ENCODE measurements at regions not wholly inside any gene's neighbourhood (a gene's known extent, or its start where the extent isn't known, plus 50 kb on each side); places are given as distances from the start of the nearest gene placed in this dataset.
"Not testable (repeated sequence)": the region's sequence is repeated elsewhere in the genome, so short reads cannot be mapped to it uniquely, and the experiment has no call there.

DNA sequence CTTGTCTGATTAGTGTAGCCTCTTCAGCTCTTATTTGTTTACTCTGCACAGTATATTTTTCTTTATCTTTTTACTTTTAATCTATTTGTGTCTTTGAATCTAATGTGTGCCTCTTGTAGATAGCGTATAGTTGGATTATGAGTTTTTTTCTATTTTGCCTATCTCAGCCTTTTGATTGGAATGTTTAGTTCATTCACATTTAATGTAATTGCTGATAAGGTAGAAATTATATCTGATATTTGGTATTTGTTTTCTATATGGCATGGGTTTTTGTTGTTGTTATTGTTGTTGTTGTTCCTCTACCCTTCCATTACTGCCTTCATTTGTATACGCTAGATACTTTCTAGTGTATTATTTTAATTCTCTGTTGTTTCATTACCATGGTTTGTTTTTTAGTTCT, 131.7 kb upstream of the GRIK3 start:
- no peak for DNase-seq

DNA sequence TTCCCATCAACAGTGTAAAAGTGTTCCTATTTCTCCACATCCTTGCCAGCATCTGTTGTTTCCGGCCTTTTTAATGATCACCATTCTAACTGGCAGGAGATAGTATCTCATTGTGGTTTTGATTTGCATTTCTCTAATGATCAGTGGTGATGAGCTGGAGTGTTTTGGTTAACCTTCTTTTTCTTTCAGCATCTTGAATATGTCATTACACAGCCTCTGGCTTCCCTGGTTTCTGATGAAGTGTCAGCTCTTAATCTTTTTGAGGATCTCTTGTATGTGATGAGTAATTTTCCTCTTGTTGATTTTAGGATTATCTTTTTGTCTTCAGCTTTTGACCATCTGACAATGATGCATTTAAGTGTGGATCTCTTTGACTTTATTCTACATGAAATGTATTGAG, 133.2 kb upstream of the GRIK3 start:
- no peak for DNase-seq

- no peak for DNase-seq
Measured at GRCh38 chr1:37169241-37169640, 134.9 kb upstream of the GRIK3 start.

GRCh38 chr1:37169743-37170275, 135.5 kb upstream of the GRIK3 start:
- DNase-seq = no peak

DNA sequence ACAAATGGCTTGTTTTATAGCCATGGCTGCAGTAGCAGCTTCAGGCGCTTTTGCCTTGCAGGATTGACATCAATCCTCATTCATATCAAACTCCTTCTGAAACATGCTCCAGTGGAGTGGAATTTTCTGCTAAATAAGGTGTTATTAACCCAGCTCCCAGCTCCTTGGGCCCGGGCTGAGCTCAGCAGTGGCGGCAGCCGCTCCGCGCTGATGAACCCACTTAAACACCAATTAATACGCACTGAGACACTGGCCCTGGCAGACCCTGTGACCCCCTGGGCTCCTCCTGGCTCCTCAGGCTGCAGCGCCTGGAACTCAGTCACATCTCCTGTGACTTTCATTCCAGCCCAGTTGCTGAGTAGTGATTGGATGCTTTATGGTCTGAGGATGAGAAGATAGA, 137.4 kb upstream of the GRIK3 start:
- no peak for DNase-seq

DNA sequence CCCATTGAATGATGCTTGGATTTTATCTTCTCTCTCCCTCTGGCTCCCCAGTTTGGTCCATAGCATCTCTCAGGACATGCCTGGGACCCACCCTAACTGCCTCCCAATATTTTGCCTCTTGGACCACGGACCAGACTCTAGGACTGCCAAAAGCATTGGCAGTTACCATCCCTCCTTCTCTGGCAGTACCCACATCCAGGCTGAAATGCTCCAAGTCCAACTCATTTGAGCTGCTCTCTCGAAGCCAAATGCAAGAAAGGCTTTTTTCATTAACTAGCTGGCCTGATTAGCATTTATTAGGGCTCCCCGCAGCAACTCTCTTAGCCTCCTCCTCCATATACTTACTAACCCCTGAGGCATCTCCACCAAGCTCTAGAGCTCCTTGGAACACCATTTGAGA, 140.0 kb upstream of the GRIK3 start:
- no peak for DNase-seq

DNA sequence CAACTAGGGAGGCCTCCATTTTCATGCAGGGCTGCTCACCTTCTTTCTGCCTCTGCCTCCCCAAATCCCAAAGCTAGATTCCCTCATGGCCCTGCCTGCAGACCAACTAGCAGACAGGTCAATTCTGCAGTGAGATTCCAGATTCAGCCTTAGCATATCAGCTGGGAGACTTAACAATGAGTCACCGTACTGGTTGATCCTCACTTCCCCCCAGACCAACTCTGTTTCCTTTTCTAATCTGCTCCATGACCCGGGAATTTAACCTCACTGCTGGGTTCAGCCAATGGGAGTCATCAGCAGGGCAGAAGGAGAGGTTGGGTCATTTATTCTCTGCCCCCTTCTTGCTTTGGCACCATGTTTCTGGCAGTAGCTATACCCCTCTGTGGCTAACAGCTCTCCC, 140.6 kb upstream of the GRIK3 start:
- DNase-seq = no peak

GRCh38 chr1:37175666-37176215, 141.4 kb upstream of the GRIK3 start:
- DNase-seq = no peak

- DNase-seq = no peak
Measured at GRCh38 chr1:37176269-37176668, 142.0 kb upstream of the GRIK3 start.

DNA sequence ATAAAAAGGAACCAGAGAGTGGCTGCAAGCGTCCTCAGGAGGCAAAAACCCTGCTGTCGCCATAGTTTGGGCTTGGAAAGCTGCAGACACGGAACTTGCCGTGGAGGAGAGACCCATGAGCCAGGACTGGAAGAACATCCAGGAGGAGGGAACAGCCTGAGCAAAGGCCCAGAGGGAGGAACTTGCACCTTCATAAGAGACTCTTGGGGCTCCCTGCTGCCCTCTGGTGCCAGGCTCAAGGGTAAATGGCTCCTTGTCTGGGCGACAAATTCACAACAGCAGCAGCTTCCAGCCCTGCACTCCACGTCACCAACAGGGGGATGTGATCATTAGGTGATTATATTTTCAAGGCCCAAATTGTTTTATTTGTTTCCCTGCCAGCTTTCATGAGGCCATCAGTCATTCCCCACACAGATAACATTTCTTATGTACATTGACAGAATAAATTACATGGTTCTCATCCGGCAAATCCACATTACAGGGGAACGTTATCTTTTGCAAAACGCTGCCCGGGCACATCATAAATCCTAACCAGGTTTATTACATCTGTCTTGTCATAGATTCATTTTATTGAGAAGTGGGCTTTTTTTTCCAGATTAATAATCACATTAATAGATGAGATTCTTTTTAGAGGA, 143.0 kb upstream of the GRIK3 start:
- peak; percentile 36 for DNase-seq

DNA sequence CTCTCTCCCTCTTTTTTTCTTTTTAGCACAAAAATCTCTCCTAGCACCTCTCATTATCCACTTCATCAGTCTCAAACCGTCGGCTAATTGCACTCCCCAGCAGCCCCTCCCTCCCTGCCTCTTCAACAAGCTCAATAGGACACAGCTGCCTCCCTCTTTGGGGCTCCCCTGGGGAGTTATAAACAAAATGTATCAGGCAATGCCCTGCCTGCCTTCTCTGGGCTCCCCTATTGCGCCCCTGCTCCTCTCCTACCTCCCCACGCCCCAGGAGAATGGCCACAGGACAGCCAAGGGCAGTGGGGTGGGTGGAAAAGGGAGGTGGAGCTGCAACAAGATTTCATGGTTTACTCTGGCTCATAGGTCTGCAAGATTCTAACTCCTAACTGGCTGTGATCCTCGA, 147.1 kb upstream of the GRIK3 start:
- DNase-seq = peak; percentile 84

GRCh38 chr1:37184789-37185188, 150.5 kb upstream of the GRIK3 start:
- no peak for DNase-seq

DNA sequence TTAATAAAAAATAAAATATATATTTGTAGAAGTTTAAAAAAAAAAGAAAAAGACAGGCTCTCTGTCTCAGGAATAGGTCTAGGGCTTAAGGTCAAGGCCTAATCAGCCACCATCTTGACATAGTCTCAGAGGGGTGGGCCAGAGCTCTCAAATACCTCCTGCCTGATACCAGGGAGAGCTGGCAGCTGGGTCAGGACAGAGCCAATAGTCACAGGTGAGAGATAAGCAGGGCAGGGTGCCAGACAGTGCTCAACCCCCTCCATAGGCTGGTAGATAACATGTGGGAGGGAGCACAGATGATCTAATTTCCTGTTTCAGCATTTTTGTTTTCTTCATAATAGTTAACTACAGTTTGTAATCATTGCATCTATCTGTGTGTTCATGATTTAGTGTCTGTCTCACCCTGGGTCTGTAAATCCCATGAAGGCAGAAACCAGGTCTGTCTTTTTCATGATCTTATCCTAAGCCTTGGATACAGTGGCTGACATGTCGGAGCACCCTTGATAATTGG, 152.0 kb upstream of the GRIK3 start:
- peak; percentile 19 for DNase-seq

- DNase-seq = no peak
Measured at GRCh38 chr1:37189111-37189510, 154.8 kb upstream of the GRIK3 start.

- DNase-seq = no peak
Measured at GRCh38 chr1:37197411-37197810, 163.1 kb upstream of the GRIK3 start.

DNA sequence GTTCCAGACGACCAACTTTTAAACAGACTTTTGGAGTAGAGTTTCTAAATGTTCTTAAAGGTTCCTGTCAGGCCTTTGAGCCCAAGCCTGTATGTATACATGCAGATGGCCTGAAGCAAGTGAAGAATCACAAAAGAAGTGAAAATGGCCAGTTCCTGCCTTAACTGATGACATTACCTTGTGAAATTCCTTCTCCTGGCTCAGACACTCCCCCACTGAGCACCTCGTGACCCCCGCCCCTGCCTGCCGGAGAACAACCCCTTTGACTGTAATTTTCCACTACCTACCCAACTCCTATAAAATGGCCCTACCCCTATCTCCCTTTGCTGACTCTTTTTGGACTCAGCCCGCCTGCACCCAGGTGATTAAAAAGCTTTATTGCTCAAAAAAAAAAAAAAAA, 180.0 kb upstream of the GRIK3 start:
- DNase-seq = not testable (repeated sequence)

DNA sequence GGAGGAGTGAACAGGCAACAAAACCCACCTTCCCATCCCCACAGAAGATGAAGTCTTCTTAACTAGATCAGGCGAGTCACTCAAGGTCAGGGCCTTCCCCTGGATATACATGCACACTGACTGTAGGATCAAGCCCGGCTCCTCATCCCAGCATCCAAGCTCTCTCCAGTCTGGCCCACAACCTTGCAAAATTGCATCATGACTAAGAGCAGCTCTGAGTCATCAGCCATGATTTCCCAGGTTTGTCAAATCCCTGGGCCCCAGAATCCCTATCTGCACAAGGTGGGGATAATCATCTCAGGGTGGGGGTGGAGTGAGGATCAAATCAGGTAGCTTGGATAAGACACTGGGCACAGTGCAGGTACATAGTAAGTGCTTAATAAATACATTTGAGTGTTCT, 199.3 kb upstream of the GRIK3 start:
- no peak for DNase-seq

DNA sequence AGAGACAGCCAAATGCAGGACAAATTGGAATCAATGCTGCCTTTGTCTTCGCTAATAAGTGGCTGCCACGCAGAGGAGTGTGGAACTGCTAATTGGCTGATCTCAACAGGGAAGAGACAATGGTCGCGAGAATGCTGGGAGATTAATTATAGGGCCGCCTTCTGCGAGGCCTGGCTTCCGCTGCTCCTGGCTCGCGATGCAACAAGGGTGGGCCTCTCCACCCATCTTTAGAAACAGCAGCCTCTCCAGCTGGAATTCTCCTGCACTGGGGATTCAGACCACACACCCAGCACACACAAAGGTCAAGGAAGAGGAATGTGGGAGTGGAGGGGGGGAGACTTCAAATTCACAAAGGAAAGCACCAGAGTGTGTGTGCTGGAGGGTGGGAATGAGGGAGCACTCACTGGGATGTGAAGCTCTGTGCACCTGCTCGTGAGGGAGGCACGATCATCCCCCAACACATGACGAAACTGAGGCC, 200.7 kb upstream of the GRIK3 start:
- DNase-seq = peak; percentile 24

- no peak for DNase-seq
Measured at GRCh38 chr1:37237948-37238347, 203.6 kb upstream of the GRIK3 start.

DNA sequence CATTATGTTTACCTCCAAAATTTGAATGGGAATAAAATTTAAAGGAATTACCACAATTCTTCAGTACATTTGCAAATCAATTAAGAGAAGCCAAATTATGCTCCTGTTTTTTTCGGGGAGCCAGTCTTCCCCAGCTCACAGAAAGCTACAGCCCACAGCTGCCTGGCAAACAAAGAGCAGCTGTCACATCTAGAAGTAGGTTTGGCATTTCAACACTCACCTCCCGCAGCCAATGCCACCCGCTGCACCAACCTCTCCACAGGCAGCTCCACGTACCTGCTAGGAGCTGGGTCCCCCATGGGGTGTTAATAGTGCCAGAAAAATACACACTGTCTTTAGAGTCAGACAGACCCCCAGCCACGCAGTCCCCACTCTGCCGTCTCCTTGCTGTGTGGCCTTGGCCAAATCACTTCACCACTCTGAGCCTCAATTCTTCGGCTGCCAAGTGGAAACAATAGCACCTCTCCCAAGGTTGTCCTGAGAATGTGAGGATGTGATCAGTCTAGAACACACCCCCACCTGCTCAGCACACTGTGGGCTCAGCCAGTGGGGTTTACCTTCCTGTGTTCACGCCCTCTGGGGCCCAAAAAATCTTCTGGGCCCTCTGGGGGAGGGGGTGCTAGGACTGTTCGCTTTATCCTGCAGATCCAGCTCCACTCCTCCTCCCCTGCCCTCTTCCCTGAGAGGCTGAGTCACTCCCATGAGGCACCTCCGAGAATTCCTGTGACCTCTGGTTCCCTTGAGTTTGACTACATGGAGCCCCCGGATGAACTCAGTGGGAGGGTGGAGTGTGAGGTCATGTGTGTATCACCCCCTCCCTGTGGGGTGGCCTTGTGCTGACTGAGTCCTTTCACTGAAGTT, 204.3 kb upstream of the GRIK3 start:
- DNase-seq = no peak

GRCh38 chr1:37239225-37239740, 205.0 kb upstream of the GRIK3 start:
- no peak for DNase-seq

DNA sequence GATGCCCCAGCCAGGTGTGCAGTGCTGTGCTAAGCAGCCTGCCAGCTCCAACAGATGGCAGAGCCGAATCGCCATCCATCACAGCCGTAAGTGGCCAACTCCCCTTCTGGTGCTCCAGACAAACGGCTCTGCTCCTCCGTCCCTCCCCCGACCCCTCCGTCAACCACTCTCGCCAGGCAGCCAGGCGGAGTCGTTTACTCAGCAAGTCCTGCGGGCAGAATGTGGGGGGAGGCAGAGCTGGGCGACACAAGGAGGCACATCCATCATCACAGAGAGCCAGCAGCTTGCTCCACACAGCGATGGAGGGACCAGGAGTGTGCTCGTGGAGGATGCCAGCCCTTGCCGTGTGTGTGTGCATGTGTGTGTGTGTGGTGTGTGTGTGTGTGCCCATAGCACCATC, 206.6 kb upstream of the GRIK3 start:
- DNase-seq = peak; percentile 21

DNA sequence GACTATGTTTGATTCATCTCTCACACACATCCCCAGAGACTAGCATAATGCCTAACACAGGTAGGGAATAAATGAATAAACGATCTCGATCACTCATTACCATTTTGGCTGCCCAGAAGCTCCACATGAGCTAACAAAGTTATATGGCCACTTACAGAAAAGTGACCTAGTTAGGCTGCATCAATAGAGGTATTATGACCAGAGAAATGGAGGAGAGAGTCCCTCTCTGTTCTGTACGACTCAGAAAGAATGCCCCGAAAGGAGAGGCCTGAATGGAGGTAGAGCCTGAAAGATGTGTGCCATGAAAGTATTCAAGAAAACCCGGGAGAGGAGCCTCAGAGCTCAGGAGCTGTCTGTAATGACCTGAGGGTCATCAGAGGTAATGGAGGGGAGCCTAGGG, 208.2 kb upstream of the GRIK3 start:
- no peak for DNase-seq
